Ammon's horn (tissue), 1 donor: ENCODE measurements at regions not wholly inside any gene's neighbourhood (a gene's known extent, or its start where the extent isn't known, plus 50 kb on each side); places are given as distances from the start of the nearest gene placed in this dataset.

Experiments used
- DNase-seq: peaks from one replicate; pipeline ENCODE4 v3.0.0-alpha.2; 2016; ENCODE audit warnings: low spot score

DNA sequence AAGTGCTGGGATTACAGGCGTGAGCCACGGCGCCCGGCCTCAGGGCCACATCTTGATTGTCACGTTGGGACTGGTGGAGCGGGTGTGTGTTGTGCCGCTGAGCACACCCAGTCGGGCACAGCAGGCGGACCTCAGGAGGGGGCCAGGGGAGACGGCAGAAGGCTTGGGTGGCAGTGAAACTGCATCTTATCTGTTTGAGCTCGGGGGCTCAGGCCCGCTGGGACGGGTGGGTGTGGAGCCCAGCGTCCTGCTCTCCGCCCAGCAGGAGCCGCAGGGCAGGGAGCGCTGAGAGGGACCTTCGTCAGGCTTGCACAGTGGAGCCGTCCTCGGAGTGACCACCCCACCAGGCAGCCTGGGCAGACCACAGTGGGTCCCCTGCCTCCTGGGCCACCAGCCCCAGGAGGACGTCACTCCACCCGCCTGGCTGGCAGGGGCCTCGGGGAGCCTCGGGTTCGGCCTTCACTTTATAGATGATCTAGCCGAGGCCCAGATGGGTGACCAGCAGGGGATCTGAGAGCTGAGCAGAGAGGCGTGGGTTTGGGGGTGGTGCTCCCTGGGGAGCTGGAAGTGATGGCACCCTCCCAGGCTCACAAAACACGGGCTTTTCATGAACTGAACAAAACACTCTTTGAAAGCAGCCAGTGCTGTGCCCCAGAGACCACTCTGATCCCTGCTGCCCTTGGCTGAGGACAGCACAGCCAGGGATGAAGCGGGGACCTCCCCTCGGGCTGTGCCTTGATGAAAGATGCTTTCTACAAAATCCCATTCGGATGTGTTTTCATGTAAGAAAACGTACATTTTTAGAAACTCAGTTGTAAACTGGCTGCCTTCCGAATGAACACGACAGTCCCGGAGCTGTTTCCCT is 181.1 kb downstream of the SEC14L1 start:
- no peak for DNase-seq

GRCh38 chr17:77322514-77323412 is 182.0 kb downstream of the SEC14L1 start:
- no peak for DNase-seq

DNA sequence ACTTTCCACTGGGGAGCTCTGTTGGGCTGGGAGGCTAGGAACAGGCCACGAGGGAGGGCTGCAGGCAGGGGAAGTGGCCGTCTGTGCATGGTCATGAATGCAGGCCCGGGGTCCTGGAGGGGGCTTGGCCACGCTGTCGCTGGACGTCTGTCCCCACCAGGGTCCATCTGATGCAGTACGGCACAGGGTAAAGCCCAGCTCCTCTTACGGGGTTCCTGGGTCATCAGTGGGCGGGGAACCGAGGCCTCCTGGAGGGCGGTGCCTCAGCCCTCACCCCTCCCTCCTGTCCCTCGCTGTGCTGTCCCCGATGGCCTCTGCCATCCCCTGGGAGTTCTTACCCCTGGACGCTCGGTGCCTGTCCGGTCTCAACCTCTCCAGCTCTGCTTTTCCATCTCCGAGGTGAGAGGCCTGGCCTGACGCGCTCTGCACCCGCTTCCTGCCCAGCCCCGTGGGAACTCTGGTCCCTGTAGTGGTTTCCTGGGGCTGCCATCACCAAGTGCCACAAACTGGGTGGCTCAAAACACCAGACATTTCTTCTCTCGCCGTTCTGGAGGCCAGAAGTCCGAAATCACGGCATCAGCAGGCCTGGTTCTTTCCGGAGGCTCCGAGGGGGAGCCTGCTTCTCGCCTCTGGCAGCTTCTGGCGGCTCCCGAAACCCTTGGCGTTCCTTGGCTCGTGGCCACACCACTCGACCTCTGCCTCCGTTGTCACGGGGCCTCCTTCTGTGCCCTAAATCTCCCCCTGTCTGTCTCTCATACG is 182.8 kb downstream of the SEC14L1 start:
- DNase-seq: no peak

- no peak for DNase-seq
Observed at GRCh38 chr17:77324227-77324626, 183.5 kb downstream of the SEC14L1 start.

GRCh38 chr17:77325577-77326075 is 184.9 kb downstream of the SEC14L1 start:
- DNase-seq: no peak

GRCh38 chr17:77326076-77326591 is 185.4 kb downstream of the SEC14L1 start:
- no peak for DNase-seq

DNA sequence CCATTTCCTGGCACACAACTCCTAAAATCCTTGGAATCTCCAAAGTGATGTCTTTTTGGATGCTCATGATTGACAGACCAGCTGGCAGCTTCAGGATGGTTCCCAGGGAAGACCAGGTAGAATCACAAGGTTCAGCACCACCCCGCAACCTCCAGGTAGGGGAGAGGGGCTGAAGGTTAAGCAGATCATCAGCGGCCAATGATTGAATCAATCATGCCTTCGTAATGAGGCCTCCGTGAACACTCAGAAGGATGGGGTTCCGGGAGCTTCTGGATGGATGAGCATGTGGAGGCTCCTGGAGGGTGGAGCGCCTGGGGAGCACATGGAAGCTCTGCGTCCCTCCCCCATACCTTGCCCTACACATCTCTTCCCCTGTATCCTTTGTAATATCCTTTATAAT is 185.9 kb downstream of the SEC14L1 start:
- DNase-seq: no peak

DNA sequence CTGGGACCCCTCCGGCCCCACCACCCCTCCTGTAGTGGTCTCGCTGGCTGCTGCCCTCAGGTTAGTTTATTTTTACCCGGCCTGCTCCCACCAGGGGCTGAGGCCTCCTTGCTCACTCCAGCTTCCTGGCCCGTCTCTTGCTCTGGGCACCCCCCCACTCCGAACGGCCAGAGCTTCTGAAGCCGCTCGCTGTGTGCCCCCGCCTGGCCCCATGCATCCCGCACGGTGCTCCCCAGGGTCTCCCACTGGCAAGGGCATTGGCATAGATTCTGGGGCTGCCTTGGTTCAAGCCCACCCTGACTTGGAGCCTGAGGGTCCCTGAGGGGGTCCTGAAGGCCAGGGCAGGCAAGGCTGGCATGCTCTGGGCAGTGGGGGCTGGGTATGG is 186.4 kb downstream of the SEC14L1 start:
- no peak for DNase-seq

DNA sequence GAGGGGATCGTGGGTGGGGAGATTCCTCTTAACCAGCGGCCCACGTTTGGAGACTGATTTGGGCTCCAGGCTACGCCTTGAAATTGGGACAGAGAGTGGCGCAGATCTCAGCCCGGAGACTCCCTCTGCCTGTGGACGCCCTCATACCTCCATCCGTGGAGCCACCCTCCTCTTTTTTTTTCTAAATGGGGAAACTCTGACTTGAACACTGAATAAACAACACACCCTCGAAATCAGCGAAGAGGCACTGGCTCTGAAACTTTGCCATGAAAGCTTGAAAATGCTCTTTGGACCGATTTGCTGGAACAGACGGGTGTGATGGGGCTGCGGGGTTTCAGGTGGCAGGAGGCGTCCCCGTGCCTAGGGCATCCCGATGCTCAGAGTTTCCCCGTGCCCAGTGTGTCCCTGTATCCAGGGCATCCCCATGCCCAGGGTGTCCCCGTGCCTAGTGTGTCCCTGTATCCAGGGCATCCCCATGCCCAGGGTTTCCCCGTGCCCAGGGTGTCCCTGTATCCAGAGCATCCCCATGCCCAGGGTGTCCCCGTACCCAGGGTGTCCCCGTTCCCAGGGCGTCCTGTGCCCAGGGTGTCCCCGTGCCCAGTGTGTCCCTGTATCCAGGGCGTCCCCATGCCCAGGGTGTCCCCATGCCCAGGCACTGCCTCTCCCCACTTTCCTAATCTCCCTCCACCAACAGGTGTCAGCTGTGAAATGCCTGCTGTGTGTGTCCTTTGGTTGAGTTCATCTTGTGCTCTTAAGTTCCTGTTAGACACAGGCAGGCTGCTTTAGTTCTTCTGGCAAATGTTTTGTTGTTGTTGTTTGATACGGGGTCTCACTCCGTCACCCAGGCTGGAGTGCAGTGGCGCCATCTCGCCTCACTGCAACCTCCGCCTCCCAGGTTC is 187.0 kb downstream of the SEC14L1 start:
- peak; percentile 2 for DNase-seq

DNA sequence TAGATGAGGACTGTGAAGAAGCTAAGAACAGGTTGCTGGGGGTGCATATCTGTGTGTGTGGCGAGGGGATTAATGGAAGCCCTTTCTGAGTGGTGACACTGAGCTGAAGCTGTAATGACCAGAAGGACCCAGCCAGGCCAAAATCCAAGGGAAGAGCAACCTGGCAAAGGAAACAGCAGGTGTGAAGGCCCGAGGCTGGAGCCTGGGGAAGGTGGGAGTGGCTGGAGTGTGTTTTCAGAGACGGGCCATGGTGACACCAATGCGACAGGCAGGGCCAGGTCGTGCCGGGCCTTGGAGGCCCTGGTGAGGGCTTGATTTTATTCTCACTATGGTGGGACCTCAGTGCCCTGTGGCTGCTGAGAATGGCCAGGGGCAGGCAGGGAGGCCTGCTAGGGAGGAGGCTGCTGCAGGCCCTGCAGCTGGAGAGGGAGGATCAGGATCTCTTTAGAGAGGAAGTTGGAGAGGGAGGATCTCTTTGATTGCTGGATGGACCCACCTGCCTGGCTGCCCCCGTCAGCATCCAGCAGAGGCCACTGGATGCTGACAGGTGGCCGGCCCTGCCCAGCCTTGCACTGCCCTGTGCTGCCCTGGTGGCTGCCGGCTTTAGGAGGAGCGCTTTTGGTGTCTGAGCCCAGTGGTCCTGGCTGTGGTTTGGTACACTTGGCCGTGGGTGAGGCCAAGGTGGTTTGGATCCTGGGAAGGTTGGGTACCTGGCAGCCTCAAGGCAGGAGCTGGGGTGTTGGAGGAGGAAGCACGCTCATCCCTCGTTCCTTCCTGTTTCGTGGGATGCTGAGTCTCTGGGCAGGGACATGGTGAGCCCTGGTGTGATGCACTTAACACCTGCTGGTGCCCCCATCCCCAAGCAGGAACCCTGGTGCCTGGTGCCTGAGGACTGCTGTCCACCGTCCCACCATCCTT is 188.3 kb downstream of the SEC14L1 start:
- DNase-seq: no peak

DNA sequence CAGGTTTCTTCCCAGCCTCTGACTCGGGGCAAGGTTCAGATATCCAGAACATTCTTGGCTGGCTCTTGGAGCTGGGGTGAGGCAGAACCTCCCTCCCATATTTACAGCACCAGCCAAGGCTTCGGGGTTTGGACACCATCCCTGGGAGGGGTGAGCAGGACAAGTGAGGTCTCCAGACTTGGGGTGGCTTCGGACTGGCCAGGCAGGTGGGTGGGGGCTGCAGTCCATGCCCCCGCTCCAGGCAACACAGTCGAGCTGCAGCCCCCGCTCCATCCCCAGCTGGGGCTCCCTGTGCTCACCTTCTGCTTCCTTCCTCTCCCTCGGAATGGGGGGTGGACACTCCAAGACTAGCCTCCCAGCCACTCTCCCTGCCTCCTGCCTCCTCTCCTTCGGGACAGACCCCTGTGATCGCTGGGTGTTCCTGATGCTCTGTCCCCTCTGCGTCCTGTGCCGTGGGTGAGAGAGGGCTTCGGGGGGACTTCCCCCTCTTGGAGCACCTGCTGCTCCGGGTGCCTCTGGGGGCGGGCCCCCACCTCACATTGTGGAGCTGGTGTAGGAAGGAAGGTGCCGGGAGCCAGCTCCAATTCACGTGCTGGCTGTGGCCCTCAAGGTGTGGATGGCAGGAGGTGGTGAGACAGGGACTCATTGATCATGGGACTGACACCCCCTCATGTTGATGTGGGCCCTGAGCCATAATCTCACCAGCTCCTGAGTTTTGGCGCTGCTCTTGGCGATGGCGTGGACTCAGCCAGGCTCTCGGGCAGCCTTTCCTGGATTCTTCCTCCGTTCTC is 189.2 kb downstream of the SEC14L1 start:
- DNase-seq: no peak

DNA sequence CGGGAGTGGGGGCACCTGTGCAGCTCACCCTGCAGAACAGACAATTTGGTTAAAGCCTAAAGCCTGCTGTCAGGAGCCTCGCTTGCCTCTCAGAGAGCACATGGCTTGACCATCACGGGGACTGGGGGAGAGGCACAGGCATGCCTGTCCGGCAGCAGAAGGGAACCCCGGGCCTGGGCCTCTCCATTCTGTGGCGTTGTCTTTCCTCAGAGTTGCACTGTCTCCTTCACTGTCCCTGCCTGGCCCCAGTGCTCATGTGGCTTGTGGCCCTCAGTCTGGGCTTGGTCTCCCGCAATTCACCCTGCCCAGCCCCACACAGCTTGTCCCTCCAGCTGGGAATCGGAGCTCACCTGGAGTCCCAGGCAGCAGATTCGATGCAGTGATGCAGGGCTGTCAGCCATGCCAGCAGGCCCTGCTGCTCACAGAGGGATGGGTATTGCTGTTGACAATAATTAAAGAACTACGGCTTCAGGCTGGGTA is 189.9 kb downstream of the SEC14L1 start:
- DNase-seq: no peak

- peak; percentile 91 for DNase-seq
Observed at GRCh38 chr17:77331301-77331864, 190.6 kb downstream of the SEC14L1 start.

DNA sequence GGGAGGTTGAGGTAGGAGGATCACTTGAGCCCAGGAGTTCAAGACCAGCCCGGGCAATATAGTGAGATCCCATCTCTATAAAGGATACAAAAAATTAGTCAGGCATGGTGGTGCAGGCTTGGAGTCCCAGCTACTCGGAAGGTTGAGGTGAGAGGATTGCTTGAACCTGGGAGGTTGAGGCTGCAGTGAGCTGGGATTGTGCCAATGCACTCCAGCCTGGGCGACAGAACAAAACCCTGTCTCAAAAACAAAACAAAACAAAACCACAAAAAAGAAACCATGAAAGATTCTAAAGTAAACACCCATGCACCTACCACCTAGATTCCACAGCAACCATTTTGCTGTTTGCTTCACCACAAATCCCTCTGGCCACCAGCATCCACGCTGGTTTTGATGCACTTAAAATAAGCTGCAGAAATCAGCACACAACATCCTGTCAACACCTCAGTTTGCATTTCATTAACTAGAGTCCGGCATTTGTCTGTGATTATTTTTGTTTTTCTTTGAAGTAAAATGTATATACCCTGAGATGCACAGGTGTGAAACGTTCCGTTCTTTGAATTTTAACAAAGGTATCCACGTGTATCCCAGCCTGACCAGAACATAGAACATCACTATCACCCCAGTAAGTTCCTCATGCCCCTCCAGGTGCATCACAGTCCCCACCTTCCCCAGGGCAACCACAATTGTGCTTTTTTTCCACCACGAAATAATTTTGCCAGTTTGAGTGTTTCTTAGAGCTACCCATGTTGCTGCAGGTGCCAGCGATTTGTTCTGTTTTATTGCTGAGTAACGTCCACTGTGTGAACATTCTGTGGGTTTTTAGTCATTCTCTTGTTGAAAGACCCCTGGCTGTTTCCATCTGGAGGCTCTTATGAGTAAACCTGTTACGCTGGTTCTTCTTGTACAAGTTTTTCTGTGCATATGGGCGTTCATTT is 191.5 kb downstream of the SEC14L1 start:
- DNase-seq: no peak

- no peak for DNase-seq
Observed at GRCh38 chr17:77332981-77333685, 192.4 kb downstream of the SEC14L1 start.

GRCh38 chr17:77337150-77337549 is 196.4 kb downstream of the SEC14L1 start:
- DNase-seq: no peak
